GM19467 (cell line): ENCODE measurements at regions not wholly inside any gene's neighbourhood (a gene's known extent, or its start where the extent isn't known, plus 50 kb on each side); places are given as distances from the start of the nearest gene placed in this dataset.
"Not testable (repeated sequence)": the region's sequence is repeated elsewhere in the genome, so short reads cannot be mapped to it uniquely, and the experiment has no call there.

Experiments
- ATAC-seq: cut with Tn5 transposase; IDR thresholded peaks from one replicate; pipeline ENCODE4 v1.9.1; 2021; ENCODE audit warnings: mild to moderate bottlenecking, moderate library complexity; ENCODE audit not compliant: unreplicated experiment

GRCh38 chr15:20348291-20348899 is 193.2 kb downstream of the GOLGA6L6 start:
- ATAC-seq: no peak

GRCh38 chr15:20346082-20346805 is 195.4 kb downstream of the GOLGA6L6 start:
- ATAC-seq: no peak

DNA sequence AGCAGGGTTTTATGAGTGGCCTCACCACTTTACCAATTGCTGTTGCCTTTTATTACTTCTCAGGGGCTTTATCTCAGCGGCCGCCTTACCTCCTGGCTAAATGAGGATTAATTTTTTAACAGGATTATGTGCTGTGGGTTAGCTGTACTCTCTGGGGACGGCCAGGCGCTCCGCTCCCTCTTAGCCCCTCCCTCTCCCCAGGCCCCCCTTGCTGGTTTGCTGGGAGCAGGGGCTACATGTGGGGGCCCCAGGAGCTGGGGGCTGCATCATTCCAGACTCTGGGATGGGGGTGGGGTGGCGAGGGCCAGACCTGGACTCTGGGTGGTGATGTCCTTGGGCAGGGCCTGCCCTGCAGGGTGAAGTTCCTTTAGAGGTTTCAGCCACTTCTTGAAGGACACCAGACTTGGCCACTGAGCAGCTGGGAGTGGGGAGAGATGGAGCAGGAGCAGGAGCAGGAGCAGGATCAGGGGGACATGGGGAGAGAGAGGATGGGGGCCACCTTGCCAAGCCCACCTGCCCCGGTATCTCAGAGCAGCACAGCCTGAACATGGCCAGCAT is 196.1 kb downstream of the GOLGA6L6 start:
- ATAC-seq: no peak

GRCh38 chr15:20344601-20345400 is 196.8 kb downstream of the GOLGA6L6 start:
- no peak for ATAC-seq

DNA sequence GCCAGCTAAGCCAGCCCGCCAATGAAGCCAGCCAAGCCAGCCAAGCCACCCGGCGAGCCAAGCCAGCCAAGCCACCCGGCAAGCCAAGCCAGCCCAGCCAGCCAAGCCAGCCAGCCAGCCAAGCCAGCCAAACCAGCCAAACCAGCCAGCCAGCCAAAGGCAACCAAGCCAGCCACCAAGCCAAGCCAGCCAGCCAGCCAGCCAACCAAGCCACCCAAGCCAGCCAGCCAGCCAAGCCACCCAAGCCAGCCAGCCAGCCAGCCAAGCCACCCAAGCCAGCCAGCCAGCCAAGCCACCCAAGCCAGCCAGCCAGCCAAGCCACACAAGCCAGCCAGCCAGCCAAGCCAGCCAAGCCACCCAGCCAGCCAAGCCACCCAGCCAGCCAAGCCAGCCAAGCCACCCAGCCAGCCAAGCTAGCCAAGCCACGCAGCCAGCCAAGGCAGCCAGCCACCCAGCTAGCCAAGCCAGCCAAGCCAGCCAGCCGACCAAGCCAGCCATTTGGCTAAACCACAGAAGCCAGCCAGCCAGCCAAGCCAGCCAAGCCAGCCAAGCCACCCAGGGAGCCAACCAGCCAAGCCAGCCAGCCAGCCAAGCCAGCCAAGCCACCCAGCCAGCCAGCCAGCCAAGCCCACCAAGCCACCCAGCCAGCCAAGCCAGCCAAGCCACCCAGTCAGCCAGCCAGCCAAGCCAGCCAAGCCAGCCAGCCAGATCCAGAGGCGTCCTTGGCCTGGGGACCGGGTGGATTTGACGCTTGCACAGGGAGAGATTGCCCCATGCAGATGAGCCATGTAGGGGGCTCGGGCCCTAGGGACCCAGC is 198.0 kb downstream of the GOLGA6L6 start:
- not testable (repeated sequence) for ATAC-seq

DNA sequence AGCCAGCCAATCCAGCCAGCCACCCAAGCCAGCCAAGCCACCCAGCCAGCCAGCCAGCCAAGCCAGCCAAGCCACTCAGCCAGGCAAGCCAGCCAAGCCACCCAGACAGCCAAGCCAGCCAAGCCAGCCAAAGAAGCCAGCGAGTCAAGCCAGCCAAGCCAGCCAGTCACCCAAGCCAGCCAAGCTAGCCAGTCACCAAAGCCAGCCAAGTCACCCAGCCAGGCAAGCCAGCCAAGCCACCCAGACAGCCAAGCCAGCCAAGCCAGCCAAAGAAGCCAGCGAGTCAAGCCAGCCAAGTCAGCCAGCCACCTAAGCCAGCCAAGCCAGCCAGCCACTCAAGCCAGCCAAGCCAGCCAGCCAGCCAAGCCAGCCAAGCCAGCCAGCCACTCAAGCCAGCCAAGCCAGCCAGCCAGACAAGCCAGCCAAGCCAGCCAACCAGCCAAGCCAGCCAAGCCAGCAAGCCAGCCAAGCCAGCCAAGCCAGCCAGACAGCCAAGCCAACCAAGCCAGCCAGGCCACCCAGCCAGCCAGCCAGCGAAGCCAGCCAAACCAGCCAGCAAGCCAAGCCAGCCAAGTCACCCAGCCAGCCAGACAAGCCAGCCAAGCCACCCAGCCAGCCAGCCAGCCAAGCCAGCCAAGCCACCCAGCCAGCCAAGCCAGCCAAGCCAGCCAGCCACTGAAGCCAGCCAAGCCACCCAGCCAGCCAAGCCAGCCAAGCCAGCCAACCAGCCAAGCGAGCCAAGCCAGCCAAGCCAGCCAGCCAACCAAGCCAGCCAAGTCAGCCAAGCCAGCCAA is 198.8 kb downstream of the GOLGA6L6 start:
- ATAC-seq: not testable (repeated sequence)

- no peak for ATAC-seq
Observed at GRCh38 chr15:20341901-20342600, 199.5 kb downstream of the GOLGA6L6 start.

GRCh38 chr15:20340931-20341661 is 200.5 kb downstream of the GOLGA6L6 start:
- ATAC-seq: no peak

GRCh38 chr15:20340331-20340811 is 201.2 kb downstream of the GOLGA6L6 start:
- ATAC-seq: no peak

- not testable (repeated sequence) for ATAC-seq
Observed at GRCh38 chr15:20339086-20339791, 202.4 kb downstream of the GOLGA6L6 start.

DNA sequence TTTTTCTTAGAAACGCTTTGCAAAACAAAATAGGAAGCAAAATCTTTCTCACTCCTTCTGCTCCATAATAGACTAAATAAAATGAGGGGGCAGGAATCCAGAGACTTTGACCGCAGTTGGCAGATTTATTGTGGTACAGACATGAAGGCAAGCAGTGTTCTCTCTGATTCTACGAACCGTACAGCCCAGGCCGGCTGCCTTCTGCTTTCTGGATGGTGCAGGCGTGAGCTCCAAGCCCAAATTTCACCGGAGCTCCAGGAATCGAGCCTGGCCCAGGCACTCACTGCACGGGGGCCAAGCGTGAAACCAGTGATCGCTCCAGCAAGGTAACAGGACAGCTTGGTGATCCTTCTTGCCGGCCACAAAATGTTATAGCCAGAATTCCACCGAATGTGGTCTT is 202.9 kb downstream of the GOLGA6L6 start:
- ATAC-seq: not testable (repeated sequence)

DNA sequence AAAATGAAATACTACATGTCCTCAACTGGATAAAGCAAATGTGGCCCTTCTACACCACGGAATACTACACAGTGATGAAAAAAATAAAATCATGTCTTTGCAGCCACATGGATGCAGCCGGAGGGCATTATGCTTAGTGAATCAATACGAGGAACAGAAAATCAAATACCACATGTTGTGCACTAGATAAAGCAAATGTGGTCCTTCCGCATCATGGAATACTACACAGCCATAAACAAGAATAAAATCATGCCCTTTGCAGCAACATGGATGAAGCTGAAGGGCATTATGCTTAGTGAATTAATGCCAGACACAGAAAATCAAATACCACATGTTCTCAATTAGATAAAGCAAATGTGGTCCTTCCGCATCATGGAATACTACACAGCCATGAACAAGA is 204.4 kb downstream of the GOLGA6L6 start:
- not testable (repeated sequence) for ATAC-seq

DNA sequence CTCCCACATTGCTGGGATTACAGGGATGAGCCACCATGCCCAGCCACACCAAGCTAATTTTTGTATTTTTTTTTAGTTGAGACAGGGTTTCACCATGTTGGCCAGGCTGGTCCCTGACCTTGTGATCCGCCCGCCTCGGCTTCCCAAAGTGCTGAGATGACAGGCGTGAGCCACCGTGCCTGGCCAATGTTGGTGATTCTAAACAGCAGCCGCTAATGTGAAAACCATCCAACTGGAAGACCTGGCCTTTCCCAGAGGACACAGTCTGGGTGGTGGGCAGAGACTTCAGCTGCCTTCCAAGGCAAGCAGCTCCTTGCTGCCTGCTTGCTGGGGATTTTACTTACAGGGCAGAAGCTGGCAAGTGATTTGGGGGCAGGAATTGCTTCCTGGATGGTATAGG is 207.1 kb downstream of the GOLGA6L6 start:
- ATAC-seq: not testable (repeated sequence)

DNA sequence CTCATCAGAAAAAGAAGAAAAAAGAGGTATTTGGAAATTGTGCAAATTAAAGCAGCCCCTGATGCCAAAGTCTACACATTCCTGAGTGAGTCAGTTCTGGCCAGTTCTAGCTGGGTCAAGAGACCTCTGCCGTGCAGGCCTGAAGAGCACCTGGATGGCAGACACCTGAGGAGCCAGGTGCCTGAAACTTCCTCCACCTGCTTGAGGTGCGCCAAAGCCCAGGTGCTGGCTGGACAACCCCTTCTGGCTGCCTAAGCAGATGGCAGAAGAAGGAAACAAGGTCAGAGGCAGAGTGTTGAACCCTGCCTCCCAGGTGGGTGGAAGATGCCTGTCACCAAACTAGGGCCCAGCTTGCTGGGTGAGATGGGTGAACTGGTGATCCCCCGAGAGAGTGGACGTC is 215.8 kb downstream of the GOLGA6L6 start:
- ATAC-seq: not testable (repeated sequence)

- ATAC-seq: not testable (repeated sequence)
Observed at GRCh38 chr15:20317132-20317531, 224.5 kb downstream of the GOLGA6L6 start.

DNA sequence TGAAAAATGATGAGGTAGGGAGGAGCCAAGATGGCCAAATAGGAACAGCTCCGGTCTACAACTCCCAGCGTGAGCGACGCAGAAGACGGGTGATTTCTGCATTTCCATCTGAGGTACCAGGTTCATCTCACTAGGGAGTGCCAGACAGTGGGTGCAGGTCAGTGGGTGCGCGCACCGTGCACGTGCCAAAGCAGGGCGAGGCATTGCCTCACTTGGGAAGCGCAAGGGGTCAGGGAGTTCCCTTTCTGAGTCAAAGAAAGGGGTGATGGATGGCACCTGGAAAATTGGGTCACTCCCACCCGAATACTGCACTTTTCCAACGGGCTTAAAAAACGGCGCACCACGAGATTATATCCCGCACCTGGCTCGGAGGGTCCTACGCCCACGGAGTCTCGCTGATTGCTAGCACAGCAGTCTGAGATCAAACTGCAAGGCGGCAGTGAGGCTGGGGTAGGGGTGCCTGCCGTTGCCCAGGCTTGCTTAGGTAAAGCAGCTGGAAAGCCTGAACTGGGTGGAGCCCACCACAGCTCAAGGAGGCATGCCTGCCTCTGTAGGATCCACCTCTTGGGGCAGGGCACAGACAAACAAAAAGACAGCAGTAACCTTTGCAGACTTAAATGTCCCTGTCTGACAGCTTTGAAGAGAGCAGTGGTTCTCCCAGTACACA is 230.5 kb downstream of the GOLGA6L6 start:
- not testable (repeated sequence) for ATAC-seq

DNA sequence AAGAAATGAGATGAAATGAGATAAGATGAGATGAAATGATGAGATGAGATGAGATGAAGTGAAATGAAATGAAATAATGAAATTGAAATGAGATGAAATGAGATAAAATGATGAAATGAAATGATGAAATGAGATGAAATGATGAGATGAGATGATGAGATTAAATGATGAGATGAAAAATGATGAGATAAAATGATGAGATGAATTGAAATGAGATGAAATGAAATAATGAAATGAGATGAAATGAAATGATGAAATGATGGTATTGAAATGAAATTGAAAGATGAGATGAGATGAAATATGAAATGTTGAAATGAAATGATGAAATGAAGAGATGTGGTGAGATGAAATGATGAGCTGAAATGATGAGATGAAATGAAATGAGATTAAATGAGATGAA is 231.0 kb downstream of the GOLGA6L6 start:
- ATAC-seq: no peak
